Osteoblast (primary cell): ENCODE measurements at regions not wholly inside any gene's neighbourhood (a gene's known extent, or its start where the extent isn't known, plus 50 kb on each side); places are given as distances from the start of the nearest gene placed in this dataset.

ENCODE experiments used
- DNase-seq: peaks from one replicate; pipeline ENCODE4 v3.0.0; 2011; ENCODE audit warnings: low spot score, mixed read lengths; ENCODE audit not compliant: insufficient read length; ENCODE audit errors: missing footprints
- H2AFZ ChIP-seq: 2 replicates; pipeline ENCODE4 v1.6.0; 2011; ENCODE audit warnings: mild to moderate bottlenecking, low read length
- H3K27ac ChIP-seq: 2 replicates; pipeline ENCODE4 v1.5.1; 2011; ENCODE audit warnings: mild to moderate bottlenecking, low read depth, low read length, moderate library complexity
- H3K27me3 ChIP-seq: 2 replicates; pipeline ENCODE4 v1.6.0; 2012; ENCODE audit warnings: mild to moderate bottlenecking, control low read depth, inconsistent platforms, low read length, moderate library complexity; ENCODE audit not compliant: insufficient read depth
- H3K36me3 ChIP-seq: 2 replicates; pipeline ENCODE4 v1.5.1; 2011; ENCODE audit warnings: mild to moderate bottlenecking, low read length, control low read depth, moderate library complexity; ENCODE audit not compliant: insufficient read depth
- H3K4me1 ChIP-seq: 2 replicates; pipeline ENCODE4 v1.5.1; 2011; ENCODE audit warnings: mild to moderate bottlenecking, low read length, control low read depth, moderate library complexity; ENCODE audit not compliant: insufficient read depth
- H3K4me2 ChIP-seq: 2 replicates; pipeline ENCODE4 v1.6.0; 2011; ENCODE audit warnings: mild to moderate bottlenecking, low read length; ENCODE audit not compliant: insufficient read depth
- H3K4me3 ChIP-seq: fragments of 200-600 bp; sonication (generic); 3 replicates; pipeline ENCODE4 v1.5.1; 2012; ENCODE audit warnings: mild to moderate bottlenecking, low read length, inconsistent platforms; ENCODE audit not compliant: insufficient read depth
- H3K79me2 ChIP-seq: 2 replicates; pipeline ENCODE4 v1.6.0; 2012; ENCODE audit warnings: mild to moderate bottlenecking, low read length, control low read depth, inconsistent platforms; ENCODE audit not compliant: insufficient read depth
- H3K9me3 ChIP-seq: 2 replicates; pipeline ENCODE4 v1.5.1; 2011; ENCODE audit warnings: low read depth, low read length, control low read depth
- H4K20me1 ChIP-seq: 2 replicates; pipeline ENCODE4 v1.6.0; 2012; ENCODE audit warnings: mild to moderate bottlenecking, low read length, control low read depth; ENCODE audit not compliant: insufficient read depth
- TF ChIP-seq, protein P1 (sequence below): IDR thresholded peaks from 2 replicates; pipeline ENCODE4 v1.5.1; 2011; ENCODE audit warnings: mild to moderate bottlenecking, low read depth, low read length, moderate library complexity; ENCODE audit errors: extremely low read depth

GRCh38 chr5:87503004-87503403 lies 90.3 kb upstream of the CCNH start:
- no peaks in the 10 kb centered on the region for H4K20me1 ChIP-seq
- H3K9me3 ChIP-seq: no peaks in the 10 kb centered on the region
- H3K4me3 ChIP-seq: no peak overlapping the region
- H3K79me2 ChIP-seq: no peaks in the 10 kb centered on the region
- no peaks in the 10 kb centered on the region for H3K4me1 ChIP-seq
- no peak overlapping the region for H3K27ac ChIP-seq
- no peak for DNase-seq
- H2AFZ ChIP-seq: no peak overlapping the region
- no peaks in the 10 kb centered on the region for H3K27me3 ChIP-seq
- H3K4me2 ChIP-seq: no peak overlapping the region
- TF ChIP-seq, protein P1, sequence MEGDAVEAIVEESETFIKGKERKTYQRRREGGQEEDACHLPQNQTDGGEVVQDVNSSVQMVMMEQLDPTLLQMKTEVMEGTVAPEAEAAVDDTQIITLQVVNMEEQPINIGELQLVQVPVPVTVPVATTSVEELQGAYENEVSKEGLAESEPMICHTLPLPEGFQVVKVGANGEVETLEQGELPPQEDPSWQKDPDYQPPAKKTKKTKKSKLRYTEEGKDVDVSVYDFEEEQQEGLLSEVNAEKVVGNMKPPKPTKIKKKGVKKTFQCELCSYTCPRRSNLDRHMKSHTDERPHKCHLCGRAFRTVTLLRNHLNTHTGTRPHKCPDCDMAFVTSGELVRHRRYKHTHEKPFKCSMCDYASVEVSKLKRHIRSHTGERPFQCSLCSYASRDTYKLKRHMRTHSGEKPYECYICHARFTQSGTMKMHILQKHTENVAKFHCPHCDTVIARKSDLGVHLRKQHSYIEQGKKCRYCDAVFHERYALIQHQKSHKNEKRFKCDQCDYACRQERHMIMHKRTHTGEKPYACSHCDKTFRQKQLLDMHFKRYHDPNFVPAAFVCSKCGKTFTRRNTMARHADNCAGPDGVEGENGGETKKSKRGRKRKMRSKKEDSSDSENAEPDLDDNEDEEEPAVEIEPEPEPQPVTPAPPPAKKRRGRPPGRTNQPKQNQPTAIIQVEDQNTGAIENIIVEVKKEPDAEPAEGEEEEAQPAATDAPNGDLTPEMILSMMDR: no peak
- no peaks in the 10 kb centered on the region for H3K36me3 ChIP-seq

GRCh38 chr5:87499478-87500410 lies 87.0 kb upstream of the CCNH start:
- Histone ChIP-seq H2AFZ (no peak overlapping the region), H3K4me1 (no peaks in the 10 kb centered on the region), H3K4me2 (no peak overlapping the region), H3K79me2 (no peaks in the 10 kb centered on the region), H3K4me3 (no peak overlapping the region), H4K20me1 (no peaks in the 10 kb centered on the region), H3K27ac (no peak overlapping the region), H3K36me3 (no peaks in the 10 kb centered on the region), H3K27me3 (no peaks in the 10 kb centered on the region), H3K9me3 (no peaks in the 10 kb centered on the region)
- DNase-seq: no peak
- TF ChIP-seq, protein P1: no peak
